GM18907 (cell line): ENCODE measurements at regions not wholly inside any gene's neighbourhood (a gene's known extent, or its start where the extent isn't known, plus 50 kb on each side); places are given as distances from the start of the nearest gene placed in this dataset.

Source experiments
- ATAC-seq: cut with Tn5 transposase; IDR thresholded peaks from one replicate; pipeline ENCODE4 v1.9.1; 2021; ENCODE audit warnings: mild to moderate bottlenecking, moderate library complexity; ENCODE audit not compliant: unreplicated experiment

- ATAC-seq, result no peak
These were observed 1024.3 kb upstream of the MAP3K7 start for GRCh38 chr6:91611190-91611589.

GRCh38 chr6:91608428-91608827 lies 1021.6 kb upstream of the MAP3K7 start:
- ATAC-seq, result no peak

- ATAC-seq, result no peak
These were observed 1019.5 kb upstream of the MAP3K7 start for GRCh38 chr6:91606148-91606901.

- ATAC-seq, result no peak
These were observed 1013.7 kb upstream of the MAP3K7 start for GRCh38 chr6:91600561-91600960.

GRCh38 chr6:91590191-91590590 lies 1003.3 kb upstream of the MAP3K7 start:
- ATAC-seq, result no peak

DNA sequence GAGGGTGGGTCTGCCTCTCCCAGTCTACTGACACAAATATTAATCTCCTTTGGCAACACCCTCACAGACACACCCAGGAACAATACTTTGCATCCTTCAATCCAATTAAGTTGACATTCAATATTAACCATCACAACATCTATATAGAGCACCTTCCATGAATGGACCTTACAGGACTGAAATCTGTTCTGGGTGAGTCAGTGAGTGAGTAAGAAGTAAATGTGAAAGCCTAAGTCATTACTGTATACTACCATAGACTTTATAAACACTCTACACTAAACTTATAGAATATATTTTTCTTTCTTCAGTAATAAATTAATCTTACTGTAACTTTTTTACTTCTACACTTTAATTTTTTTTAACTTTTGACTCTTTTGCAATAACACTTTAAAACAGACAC lies 993.8 kb upstream of the MAP3K7 start:
- no peak for ATAC-seq

- ATAC-seq, result peak; percentile 97
These were observed 988.2 kb upstream of the MAP3K7 start for GRCh38 chr6:91575032-91575431.

GRCh38 chr6:91573826-91574416 lies 987.0 kb upstream of the MAP3K7 start:
- ATAC-seq, result no peak

DNA sequence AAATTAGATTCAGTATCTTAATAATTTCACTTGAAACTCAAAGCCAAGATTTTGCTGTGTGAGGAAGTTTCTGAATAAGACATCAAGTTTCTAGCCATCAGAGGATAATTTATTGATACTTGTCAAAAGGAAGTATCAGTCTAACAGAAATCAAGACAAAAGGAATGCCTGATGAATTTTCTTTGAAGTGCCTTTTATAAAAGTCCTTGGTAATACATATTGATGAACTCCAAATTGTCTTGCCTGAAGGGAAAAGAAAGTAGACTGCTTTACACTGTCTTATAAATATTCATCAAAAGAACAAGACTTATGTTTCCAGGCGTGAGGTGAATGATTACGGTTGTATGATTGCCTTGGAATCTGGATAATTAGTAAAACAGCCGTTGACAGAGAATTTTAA lies 986.0 kb upstream of the MAP3K7 start:
- no peak for ATAC-seq

GRCh38 chr6:91569071-91569470 lies 982.2 kb upstream of the MAP3K7 start:
- no peak for ATAC-seq

DNA sequence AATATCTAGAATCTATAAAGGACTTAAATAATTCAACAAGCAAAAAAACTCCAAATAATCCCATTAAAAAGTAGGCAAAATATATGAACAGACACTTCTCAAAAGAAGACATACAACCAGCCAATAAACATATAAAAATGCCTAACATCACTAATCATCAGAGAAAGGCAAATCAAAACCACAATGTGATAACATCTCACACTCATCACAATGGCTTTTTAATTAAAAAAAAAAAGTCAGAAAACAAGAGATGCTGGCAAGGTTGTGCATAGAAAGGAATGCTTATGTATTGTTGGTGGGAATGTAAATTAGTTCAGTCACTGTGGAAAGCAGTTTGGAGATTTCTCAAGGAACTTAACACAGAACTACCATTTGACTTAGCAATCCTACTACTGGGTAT lies 979.6 kb upstream of the MAP3K7 start:
- no peak for ATAC-seq

GRCh38 chr6:91565207-91565606 lies 978.3 kb upstream of the MAP3K7 start:
- ATAC-seq, result no peak

DNA sequence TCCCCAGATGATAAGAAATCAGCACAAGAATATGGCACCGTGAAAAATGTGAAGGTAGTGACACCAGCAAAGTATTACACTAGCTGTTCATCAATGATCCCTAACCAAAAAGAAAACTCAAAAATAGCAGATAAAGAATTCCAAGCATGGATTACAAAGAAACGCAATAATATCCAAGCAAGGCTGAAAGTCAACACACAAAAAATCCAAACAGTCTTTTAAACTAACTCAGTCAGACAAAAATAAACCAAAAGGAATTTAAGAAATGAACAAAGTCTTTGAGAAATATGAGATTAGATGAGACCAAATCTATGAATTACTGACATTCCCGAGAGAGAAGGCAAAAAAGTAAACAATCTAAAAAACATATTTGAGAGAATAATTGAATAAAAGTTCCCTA lies 976.1 kb upstream of the MAP3K7 start:
- no peak for ATAC-seq

DNA sequence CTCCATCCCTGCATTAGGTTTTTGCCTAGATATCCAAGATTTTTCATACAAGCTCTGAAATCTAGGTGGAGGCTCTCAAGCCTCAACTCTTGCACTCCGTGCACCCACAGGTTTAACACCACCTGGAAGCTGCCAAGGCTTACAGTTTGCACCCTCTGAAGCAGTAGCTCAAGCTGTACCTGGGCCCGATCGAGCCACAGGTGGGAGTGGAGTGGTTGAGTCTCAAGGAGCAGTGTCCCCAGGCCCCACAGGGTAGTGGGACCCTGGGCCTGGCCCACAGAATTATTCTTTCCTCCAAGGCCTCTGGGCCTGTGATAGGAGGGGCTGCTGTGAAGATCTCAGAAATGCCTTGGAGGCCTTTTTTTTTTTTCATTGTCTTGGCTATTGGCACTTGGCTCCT lies 973.5 kb upstream of the MAP3K7 start:
- no peak for ATAC-seq

GRCh38 chr6:91540902-91541301 lies 954.0 kb upstream of the MAP3K7 start:
- no peak for ATAC-seq

DNA sequence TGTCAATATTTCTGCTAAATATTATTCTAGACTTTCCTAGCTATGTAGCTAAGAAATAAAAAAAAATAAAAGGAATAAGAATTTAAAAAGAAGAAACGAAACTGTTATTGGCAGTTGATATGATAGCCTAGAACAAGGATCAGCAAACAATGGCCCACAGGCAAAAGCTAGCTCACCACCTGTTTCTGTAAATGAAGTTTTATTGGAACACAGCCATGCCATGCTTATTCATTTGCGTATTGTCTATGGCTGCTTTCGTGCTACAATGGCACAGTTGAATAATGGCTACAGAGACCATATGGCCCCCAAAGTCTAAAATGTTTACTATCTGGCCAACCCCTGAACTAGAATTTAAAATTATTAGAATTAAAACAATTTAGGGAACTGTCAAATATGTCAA lies 952.6 kb upstream of the MAP3K7 start:
- no peak for ATAC-seq

GRCh38 chr6:91538622-91539021 lies 951.8 kb upstream of the MAP3K7 start:
- no peak for ATAC-seq

GRCh38 chr6:91534614-91535013 lies 947.7 kb upstream of the MAP3K7 start:
- no peak for ATAC-seq

DNA sequence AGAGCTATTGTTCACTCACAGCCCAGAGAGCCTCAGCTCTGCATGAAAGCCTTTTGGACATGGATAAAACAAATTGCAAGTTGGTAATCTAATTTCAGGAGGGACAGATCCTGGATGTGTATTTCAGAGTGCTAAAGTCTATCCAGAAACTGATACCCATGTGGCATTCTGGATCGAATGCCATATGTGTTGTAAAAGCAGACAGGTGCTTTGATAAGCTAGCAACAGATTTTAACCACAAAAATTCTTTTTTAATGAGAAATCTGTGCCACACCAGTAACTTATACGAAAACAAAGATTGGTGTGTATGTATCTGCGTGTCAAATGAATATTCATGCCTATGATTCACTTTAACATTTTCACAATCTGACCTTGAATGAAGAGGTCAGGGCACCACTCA lies 936.6 kb upstream of the MAP3K7 start:
- no peak for ATAC-seq

DNA sequence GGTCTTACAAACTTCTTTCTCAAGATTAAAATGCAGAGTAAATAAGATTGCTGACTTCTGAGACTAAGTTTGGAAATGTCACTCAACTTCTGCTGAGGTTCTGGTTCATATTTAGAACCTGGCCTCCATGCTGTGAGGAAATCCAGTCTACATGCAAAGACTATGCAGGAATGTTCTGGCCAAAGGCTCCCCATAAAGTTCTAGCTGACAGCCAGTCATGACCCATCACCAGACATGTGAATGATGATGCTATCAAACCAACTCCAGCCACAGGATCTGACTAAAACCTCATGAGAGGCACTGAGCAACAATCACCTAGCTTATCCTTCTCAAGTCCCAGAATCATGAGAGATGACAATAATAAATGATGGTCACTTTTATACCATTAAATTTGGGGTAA lies 935.1 kb upstream of the MAP3K7 start:
- no peak for ATAC-seq

- ATAC-seq, result no peak
These were observed 922.8 kb upstream of the MAP3K7 start for GRCh38 chr6:91509711-91510110.

- ATAC-seq, result no peak
These were observed 922.2 kb upstream of the MAP3K7 start for GRCh38 chr6:91509039-91509438.

- ATAC-seq, result no peak
These were observed 919.6 kb upstream of the MAP3K7 start for GRCh38 chr6:91506509-91506908.
